NT2/D1 (cell line): ENCODE measurements at regions not wholly inside any gene's neighbourhood (a gene's known extent, or its start where the extent isn't known, plus 50 kb on each side); places are given as distances from the start of the nearest gene placed in this dataset.

Source experiments
- DNase-seq: peaks from one replicate; pipeline ENCODE4 v3.0.0-alpha.2; 2011; ENCODE audit warnings: low read depth, low spot score
- H3K27me3 ChIP-seq: 2 replicates; pipeline ENCODE4 v1.6.0; 2011; ENCODE audit warnings: mild to moderate bottlenecking; ENCODE audit not compliant: insufficient read length, insufficient read depth
- H3K36me3 ChIP-seq: 2 replicates; pipeline ENCODE4 v1.6.1; 2011; ENCODE audit warnings: mild to moderate bottlenecking, low read length, mixed read lengths; ENCODE audit not compliant: insufficient read depth, insufficient read length
- H3K4me1 ChIP-seq: 2 replicates; pipeline ENCODE4 v1.5.1; 2011; ENCODE audit not compliant: insufficient read depth, insufficient read length
- H3K4me3 ChIP-seq: 2 replicates; pipeline ENCODE4 v1.5.1; 2011; ENCODE audit warnings: low read depth; ENCODE audit not compliant: insufficient read length
- H3K9ac ChIP-seq: 2 replicates; pipeline ENCODE4 v1.6.0; 2011; ENCODE audit warnings: low read depth; ENCODE audit not compliant: insufficient read length
- H3K9me3 ChIP-seq: 2 replicates; pipeline ENCODE4 v1.5.1; 2011; ENCODE audit warnings: mild to moderate bottlenecking, low read length; ENCODE audit not compliant: insufficient read depth
- SUZ12 ChIP-seq: IDR thresholded peaks from 2 replicates; pipeline ENCODE4 v1.6.1; 2011; ENCODE audit not compliant: insufficient read length, insufficient read depth; ENCODE audit errors: extremely low read depth
- YY1 ChIP-seq: IDR thresholded peaks from 2 replicates; pipeline ENCODE4 v1.6.1; 2011; ENCODE audit not compliant: insufficient read length, insufficient read depth
- ZNF274 ChIP-seq: IDR thresholded peaks from 2 replicates; pipeline ENCODE4 v1.6.1; 2011; ENCODE audit warnings: mild to moderate bottlenecking, low read depth, low read length

GRCh38 chr17:11082559-11082958 is 158.5 kb upstream of the SHISA6 start:
- no peaks in the 10 kb centered on the region for H3K4me1 ChIP-seq
- no peaks in the 10 kb centered on the region for H3K9me3 ChIP-seq
- DNase-seq = peak; percentile 44
- H3K4me3 ChIP-seq = no peak overlapping the region
- H3K36me3 ChIP-seq = no peaks in the 10 kb centered on the region
- no peaks in the 10 kb centered on the region for H3K27me3 ChIP-seq
- TF ChIP-seq YY1 = no peak
- TF ChIP-seq ZNF274 = no peak
- no peak for TF ChIP-seq SUZ12
- no peak overlapping the region for H3K9ac ChIP-seq

DNA sequence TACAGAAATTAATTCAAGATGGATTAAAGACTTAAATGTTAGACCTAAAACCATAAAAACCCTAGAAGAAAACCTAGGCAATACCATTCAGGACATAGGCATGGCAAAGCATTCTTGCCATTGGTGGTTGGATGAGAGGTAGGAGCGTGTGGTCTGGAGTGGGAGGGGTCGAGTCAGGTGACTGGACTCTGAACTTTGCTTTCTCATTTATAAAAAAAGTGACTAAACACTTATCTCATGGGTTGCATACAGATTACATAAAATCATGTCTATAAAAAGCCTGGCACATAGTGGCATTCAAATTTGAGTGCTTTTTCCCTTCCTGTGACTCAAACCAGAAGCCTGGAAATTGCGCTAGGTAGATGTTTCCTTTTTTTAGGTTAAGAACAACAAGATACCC is 159.7 kb upstream of the SHISA6 start:
- TF ChIP-seq YY1 (no peak), ZNF274 (no peak), SUZ12 (no peak)
- no peaks in the 10 kb centered on the region for H3K9me3 ChIP-seq
- H3K36me3 ChIP-seq = no peaks in the 10 kb centered on the region
- no peak for DNase-seq
- H3K4me1 ChIP-seq = no peaks in the 10 kb centered on the region
- H3K27me3 ChIP-seq = no peaks in the 10 kb centered on the region
- no peak overlapping the region for H3K9ac ChIP-seq
- no peak overlapping the region for H3K4me3 ChIP-seq

DNA sequence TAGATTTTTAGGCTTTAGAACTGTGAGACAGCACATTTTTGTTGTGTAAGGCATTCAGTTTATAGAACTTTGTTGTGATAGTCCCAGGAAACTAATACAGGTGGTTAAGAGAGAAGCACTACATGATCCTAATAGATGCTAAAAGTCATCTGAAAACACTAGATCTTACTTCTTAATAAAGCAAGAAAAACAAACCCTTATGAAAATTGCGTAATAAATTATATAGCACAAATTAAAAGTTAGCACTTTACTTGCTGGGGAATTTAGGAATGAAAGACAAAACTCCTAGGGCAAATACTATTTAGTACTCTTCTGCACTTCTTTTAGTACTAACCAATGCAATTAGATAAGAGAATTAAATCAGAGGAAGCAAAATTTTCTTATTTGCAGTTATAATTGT is 163.3 kb upstream of the SHISA6 start:
- H3K27me3 ChIP-seq = no peaks in the 10 kb centered on the region
- TF ChIP-seq YY1 (no peak), ZNF274 (no peak), SUZ12 (no peak)
- DNase-seq = no peak
- no peaks in the 10 kb centered on the region for H3K36me3 ChIP-seq
- no peak overlapping the region for H3K9ac ChIP-seq
- no peak overlapping the region for H3K4me3 ChIP-seq
- H3K9me3 ChIP-seq = no peaks in the 10 kb centered on the region
- H3K4me1 ChIP-seq = no peaks in the 10 kb centered on the region

- Histone ChIP-seq H3K4me3 (no peak overlapping the region), H3K9me3 (no peaks in the 10 kb centered on the region), H3K27me3 (no peaks in the 10 kb centered on the region), H3K4me1 (no peaks in the 10 kb centered on the region), H3K9ac (no peak overlapping the region), H3K36me3 (no peaks in the 10 kb centered on the region)
- DNase-seq = no peak
- TF ChIP-seq ZNF274 (no peak), SUZ12 (no peak), YY1 (no peak)
These were observed 166.6 kb upstream of the SHISA6 start for GRCh38 chr17:11074451-11074850.

GRCh38 chr17:11056926-11057325 is 184.1 kb upstream of the SHISA6 start:
- DNase-seq = no peak
- no peak for TF ChIP-seq ZNF274
- TF ChIP-seq YY1 = no peak
- TF ChIP-seq SUZ12 = no peak
- Histone ChIP-seq H3K27me3 (no peaks in the 10 kb centered on the region), H3K4me3 (no peak overlapping the region), H3K36me3 (no peaks in the 10 kb centered on the region), H3K9me3 (no peaks in the 10 kb centered on the region), H3K4me1 (no peaks in the 10 kb centered on the region), H3K9ac (no peak overlapping the region)

DNA sequence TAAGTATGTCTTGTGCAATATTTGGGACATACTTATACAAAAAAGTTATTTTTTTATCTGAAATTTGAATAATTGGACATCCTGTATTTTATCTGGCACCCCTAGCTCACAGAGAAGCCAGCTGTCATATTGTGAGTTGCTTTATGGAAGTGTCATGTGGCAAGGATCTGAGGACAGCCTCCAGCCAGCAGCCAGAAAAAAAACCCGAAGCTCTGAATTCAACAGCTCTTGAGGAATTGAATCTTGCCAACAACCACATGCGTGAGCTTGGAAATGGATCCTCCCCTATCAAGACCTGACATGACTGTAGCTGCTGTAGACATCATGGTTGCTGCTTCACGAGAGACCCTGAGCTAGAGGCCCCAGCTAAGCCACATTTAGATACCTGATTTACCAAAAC is 187.2 kb upstream of the SHISA6 start:
- no peaks in the 10 kb centered on the region for H3K27me3 ChIP-seq
- H3K9ac ChIP-seq = no peak overlapping the region
- no peaks in the 10 kb centered on the region for H3K9me3 ChIP-seq
- TF ChIP-seq SUZ12 = no peak
- no peak for TF ChIP-seq ZNF274
- no peak for TF ChIP-seq YY1
- no peaks in the 10 kb centered on the region for H3K4me1 ChIP-seq
- H3K36me3 ChIP-seq = no peaks in the 10 kb centered on the region
- H3K4me3 ChIP-seq = no peak overlapping the region
- no peak for DNase-seq

DNA sequence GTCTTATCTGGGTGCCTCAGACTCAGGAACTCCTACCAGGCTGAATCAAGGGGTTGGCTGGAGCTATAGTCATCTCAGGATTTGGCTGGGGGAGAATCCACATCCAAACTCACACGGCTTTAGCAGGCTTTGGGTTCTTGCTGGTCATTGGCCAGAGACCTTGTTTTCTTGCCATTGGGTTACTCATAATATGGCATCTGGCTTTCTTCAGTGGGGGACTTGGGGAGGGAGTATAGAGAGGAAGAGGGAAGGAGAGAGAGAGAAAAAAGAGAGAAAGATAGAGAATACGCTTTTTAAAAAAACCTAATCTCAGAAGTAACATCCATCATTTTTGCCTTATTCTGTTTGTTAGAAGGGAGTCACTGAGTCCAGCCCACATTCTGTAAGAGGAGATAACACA is 191.5 kb upstream of the SHISA6 start:
- H3K4me1 ChIP-seq = no peaks in the 10 kb centered on the region
- no peaks in the 10 kb centered on the region for H3K27me3 ChIP-seq
- TF ChIP-seq SUZ12 (no peak), YY1 (no peak)
- H3K36me3 ChIP-seq = no peaks in the 10 kb centered on the region
- no peak overlapping the region for H3K9ac ChIP-seq
- H3K9me3 ChIP-seq = no peaks in the 10 kb centered on the region
- DNase-seq = no peak
- no peak overlapping the region for H3K4me3 ChIP-seq

- Histone ChIP-seq H3K4me3 (no peak overlapping the region), H3K9ac (no peak overlapping the region), H3K36me3 (no peaks in the 10 kb centered on the region), H3K27me3 (no peaks in the 10 kb centered on the region), H3K4me1 (no peaks in the 10 kb centered on the region), H3K9me3 (no peaks in the 10 kb centered on the region)
- no peak for DNase-seq
- TF ChIP-seq YY1 = no peak
- no peak for TF ChIP-seq SUZ12
- TF ChIP-seq ZNF274 = no peak
These were observed 193.8 kb upstream of the SHISA6 start for GRCh38 chr17:11047228-11047627.
